GM19463 (cell line): ENCODE measurements at regions not wholly inside any gene's neighbourhood (a gene's known extent, or its start where the extent isn't known, plus 50 kb on each side); places are given as distances from the start of the nearest gene placed in this dataset.

ENCODE experiments used
- ATAC-seq: cut with Tn5 transposase; IDR thresholded peaks from one replicate; pipeline ENCODE4 v1.9.1; 2021; ENCODE audit warnings: mild to moderate bottlenecking, moderate library complexity; ENCODE audit not compliant: unreplicated experiment

DNA sequence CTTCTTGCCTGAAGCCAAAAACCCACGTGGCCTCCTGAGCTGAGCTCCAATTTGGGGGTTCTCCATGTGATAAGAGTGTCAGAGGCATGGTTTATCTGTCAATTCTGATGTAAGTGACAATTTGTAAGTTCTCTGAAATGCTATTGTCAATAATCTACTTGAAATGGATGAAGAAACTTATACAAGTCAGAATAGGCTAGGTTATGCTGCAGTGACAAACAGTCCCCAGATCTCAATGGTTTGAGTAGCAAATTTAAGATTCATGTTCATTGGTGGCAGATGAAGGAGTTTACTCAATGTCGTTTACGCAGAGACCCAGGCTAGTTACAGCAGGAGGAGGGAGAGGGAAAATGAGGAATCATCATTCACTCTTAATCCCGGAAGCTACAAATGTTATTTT lies 352.4 kb downstream of the KIF16B start:
- no peak for ATAC-seq

DNA sequence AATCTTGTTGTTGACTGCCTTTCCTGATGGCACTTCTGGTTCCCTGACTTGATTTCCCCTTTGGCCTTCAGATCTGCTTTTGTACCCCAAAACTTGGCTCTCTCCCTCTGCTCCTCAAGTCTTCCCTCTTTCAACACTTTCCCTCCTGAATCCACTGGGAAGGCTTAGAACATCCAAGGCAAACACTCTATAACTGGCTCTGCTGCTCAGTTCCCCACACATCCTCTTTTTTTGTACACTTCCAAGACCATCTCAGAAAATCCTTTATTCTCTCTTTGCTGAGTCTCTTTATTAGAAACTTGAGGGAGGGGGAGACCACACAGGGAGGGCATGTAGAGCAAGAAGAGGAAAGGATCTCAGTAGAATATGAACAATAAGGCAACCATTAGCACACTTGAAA lies 354.1 kb downstream of the KIF16B start:
- no peak for ATAC-seq

DNA sequence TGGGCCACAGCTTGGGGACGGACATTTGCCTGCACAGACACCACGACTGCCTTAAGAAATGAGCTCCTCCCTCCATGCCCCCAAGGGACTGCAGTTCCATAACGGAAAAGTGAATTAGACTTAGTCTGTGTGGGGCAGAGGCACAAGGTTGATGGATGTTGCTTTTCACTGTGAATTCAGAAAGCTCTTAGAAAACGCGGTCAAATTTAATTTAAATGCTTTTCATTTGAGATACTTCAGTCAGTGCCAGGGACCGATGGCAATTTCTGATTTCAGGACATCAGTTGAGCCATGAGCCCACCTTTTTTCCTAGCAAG lies 356.4 kb downstream of the KIF16B start:
- no peak for ATAC-seq

DNA sequence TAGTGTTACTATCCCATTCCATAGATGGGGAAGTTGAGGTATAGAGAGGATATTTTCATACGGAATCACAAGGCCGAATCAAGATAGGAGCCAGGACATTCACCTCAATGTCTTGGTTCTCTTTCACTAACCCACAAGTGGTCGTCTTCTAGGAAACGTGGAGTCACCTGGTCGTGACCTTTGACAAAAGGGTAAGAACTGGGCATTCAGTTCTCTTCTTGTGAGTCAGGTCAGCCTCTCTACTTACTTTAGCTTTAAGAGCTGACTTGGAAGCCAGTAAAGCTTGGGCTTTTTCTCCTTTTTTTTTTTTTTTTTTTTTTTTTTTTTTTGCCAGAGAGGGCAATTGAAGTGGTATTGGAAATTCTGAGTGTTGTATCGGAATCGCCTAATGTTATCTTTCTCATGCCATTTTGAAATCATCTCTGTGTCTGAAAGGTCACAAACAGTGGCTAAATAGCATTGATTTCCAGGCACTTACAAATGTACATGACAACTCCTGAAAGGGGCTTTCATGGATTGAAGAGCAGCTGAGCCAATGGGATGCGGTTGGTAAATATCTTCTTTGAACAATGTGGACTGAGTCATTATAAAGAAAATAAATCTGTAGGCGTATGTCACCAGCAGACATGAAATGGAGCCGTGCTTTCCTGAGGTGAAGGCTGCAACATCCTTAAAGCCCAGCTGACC lies 356.9 kb downstream of the KIF16B start:
- ATAC-seq = no peak

DNA sequence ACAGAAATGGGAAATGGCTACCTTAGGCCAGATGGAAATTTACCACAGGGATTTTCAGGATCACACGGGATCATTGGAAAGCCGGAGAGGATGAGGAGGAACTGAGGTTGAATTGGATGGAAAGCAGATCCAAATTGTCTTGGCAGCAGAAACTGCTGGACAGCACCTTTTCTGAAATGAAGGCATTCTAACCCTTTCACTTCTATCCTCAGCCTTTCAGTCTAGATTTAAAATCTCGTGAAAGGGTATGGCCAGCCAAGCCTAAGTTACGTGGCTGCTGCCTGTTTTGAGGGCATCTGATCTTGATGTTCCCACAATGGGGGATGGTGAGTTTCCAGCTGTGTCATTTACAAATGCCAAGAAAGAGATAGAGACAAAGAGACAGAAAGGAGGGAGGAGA lies 358.2 kb downstream of the KIF16B start:
- ATAC-seq = no peak

DNA sequence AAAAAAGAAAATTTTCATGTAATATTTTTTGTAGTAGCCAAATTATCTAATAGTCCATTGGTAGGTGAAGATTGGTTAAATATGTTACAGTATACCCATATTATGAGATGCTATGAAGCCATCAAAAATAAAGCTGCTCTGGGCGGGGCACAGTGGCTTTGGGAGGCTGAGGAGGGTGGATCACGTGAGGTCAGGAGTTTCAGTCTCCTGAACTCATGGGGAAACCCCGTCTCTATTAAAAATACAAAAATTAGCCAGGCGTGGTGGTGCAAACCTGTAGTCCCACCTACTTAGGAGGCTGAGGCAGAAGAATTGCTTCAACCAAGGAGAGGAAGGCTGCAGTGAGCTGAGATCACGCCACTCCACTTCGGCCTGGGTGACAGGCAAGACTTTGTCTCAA lies 360.5 kb downstream of the KIF16B start:
- ATAC-seq = no peak

DNA sequence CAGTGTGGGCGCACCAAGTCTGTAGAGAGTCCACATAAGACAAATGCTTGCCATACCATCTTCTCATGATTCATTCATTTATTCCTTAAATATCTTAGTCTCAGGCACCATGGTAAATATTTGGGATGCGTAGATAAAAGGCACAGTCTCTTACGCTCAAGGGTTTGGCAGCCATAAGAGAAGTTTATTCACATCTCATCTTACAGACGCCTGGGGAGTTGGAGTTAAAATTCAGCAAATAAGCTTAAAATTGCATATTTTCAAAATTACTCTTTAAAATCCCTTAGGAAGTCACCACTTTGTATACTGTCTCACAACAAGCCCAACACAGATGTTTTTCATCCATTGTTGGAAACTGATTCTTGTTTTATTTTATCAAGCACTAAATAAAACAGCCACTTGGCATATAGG lies 363.3 kb downstream of the KIF16B start:
- no peak for ATAC-seq

DNA sequence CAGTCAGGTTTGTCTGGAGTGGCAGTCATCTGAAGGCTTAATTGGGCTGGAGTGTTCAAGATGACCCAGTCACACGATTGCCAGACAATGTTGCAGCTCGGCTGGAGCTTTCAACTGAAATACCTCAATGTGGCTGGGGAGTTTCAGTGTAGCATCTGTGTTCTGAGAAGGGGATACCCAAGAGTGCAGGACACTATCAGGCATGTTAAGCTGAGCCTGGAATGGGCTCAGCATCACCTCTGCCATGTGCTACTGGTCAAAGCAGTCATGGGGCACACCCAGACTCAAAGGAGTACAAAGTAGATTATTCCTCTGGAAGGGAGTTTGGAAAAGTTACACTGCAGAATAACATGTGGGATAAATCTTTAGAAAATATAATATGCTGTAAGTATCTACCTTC lies 363.9 kb downstream of the KIF16B start:
- no peak for ATAC-seq

DNA sequence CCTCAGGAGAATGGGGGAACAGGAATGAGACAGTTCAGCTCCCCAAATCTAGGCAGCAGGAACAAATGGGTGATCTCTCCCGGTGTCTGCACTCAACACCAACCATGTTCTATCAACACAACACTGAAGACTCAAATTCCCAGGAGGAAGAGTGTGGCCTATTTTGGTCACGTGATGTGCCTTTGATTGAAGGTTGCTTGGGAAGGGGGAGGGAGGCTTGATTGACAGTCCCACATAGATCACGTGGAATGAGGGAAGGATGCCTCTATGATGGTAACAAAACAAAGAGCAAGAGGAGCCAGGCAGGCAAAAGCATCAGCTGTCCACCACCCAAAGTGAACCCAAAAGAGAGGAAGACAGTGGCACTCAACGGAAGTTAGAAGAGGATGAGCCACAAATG lies 364.8 kb downstream of the KIF16B start:
- no peak for ATAC-seq

DNA sequence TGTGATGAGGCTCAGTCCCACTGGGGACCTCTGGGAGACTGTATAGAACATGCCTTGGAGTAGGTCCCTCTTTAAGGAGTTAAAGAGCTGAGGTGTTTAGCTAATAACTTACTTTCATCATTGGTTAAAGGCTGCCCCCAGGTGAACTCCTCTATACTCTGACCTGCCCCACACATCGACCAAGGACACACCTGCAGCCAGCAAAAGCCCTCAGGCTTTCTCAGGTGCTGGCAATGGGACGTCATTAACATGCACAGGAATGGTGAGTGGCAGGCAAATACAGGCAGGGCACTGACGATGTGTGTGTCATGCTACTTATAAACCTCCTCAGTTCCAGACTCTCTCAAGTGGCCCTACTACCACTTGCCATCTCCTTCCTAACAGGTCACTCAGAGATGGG lies 366.4 kb downstream of the KIF16B start:
- no peak for ATAC-seq

DNA sequence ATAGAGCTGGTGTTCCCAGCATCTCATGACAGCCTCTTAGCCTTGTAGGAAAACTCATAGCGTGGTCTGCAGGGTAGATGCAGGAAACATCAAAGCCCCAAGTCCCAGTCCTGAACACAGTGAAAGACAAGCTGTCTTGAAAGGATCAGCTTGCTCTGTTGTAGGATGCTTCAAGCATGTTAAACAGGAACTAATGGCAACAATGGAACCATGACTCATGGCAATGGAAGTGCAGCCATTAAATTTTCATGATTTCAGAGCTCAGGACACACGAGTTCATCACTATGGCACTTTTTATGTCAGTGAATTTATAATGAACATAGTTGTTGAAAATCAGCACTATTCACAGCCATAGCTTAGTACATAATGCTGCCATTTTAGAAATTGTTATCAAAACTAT lies 367.7 kb downstream of the KIF16B start:
- ATAC-seq = no peak

DNA sequence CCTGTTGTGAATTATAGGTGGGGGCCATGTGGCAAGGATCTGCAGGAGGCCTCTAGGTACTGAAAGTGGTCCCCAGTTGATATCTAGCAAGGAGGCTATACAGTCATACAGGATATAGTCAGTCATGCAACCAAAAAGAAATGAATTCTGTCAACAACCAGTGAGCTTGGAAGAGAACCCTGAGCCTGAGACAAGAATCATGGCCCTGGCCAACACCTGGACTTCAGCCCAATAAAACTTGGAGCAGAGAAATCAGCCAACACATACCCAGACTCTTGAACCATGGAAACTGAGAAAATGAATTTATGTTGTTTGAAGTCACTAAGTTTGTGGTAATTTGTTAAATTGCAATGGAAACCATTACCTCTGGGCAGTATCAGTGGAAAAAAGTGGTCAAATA lies 370.2 kb downstream of the KIF16B start:
- ATAC-seq = no peak

DNA sequence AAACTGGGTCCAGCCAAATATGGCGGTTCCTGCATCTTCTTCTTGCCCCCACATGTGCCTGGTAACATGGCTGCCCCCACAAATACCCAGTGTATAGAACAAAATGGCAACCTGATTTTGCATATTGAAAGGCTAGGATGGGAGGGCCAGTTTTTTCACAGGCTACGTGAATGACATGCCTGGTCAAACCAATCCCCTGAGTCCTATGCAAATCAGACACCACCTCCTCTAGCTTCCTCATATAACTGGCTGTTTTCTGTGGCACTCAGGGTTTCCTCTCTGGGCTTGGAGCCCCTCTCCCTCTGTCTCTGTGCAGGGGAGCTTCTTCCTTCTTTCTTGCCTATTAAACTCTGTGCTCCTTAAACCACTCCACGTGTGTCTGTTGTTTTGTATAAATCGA lies 372.1 kb downstream of the KIF16B start:
- no peak for ATAC-seq

DNA sequence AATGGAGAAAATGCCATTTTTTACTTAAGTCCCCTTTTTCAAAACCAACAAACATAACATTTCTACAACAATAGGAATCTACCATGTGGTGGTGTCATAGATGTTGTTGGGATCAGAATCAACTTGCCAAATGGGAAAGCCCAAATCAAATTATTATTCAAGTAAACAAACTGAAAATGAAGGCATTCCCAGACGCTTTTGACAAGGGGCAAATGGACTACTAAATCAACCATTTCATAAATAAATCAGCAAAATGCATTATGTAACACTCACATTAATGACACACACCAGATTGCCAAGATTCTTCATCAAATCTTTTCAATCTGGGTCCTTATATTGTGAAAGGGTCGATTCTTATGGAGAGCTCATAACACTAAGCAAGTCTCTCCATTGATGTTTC lies 375.6 kb downstream of the KIF16B start:
- no peak for ATAC-seq

DNA sequence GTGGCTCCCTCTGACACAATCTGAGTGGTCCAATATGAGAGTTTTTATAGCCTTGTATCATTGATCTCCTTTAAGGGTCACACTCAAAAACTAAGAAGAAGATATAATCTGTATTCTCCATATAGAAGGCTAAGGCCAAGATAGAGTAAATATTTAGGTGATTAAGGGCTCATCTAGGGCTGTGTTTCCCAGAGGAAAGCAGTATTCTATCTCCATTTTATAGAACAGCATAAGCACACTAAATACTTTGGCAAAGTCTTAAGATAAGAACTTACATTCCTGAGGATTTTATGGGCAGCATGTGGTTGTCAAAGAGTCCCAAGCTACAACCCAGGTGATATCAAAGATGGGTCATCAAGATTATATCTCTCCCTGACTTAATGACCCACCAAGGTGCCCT lies 377.6 kb downstream of the KIF16B start:
- ATAC-seq = no peak

DNA sequence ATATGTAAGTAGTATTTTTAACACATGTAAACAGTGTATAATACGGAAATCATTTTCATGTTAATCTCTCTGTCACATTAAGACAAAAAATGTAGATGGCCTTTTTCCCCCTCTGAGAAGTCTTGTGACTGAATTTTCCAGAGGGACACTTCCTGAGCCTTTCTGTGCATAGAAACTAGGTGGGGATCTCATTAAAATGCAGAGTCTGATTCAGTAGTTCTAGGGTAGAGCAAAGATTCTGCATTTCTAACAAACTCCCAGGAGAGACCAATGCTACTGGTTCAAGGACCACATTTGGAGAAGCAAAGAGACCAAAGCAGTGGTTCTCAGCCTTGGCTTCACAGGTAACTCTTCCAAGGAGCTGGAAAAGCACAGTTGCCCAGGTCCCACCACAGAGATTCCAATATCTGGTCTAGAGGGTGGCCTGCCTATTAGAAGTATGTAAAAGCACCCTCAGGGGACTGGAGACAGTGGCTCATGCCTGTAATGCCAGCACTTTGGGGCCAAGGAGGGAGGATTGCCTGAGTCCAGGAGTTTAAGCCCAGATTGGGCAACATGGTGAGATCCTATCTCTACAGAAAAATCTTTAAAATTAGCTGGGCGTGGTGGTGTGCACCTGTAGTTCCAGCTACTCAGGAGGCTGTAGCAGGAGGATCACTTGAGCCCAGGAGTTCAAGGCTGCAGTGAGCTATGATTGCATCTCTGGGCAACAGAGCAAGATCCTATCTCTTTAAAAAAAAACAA lies 378.5 kb downstream of the KIF16B start:
- ATAC-seq = no peak

DNA sequence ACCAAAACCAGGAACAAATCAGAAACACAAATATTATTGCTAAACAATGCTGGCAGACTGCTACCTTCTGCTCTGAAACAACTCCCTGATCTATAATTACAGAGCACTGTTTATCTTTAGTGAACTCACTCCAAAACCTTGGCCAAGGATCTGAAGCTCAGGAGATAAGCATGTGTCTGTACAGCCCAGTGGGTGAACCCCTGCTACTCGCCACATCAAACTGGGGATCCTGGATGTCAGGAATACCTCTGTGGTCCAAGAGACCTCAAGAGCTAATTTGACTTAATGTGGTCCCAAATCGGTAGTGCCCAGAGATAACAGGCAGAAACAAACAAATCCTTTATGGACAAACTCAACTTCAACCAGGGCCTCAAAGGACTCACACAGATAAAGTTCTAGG lies 381.8 kb downstream of the KIF16B start:
- ATAC-seq = no peak

DNA sequence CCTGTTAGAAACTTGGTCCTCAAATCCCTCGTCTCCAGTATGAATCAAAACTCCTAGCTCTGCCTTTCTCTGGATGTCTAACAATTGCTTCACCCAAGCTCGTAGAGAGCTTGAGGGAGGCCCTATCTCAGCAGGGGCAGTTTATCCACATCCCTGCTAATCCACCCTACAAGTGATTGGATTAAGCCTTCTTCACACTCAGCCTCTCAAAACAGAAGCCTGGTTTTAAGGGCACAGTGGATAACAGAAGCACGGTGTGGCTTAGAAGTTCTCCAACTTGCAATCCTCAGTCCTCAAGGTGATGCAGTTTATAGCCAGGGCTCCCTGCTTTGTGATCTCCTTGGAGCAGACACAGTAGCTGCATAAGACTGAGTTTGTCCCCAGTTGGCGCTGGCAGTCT lies 383.9 kb downstream of the KIF16B start:
- no peak for ATAC-seq

DNA sequence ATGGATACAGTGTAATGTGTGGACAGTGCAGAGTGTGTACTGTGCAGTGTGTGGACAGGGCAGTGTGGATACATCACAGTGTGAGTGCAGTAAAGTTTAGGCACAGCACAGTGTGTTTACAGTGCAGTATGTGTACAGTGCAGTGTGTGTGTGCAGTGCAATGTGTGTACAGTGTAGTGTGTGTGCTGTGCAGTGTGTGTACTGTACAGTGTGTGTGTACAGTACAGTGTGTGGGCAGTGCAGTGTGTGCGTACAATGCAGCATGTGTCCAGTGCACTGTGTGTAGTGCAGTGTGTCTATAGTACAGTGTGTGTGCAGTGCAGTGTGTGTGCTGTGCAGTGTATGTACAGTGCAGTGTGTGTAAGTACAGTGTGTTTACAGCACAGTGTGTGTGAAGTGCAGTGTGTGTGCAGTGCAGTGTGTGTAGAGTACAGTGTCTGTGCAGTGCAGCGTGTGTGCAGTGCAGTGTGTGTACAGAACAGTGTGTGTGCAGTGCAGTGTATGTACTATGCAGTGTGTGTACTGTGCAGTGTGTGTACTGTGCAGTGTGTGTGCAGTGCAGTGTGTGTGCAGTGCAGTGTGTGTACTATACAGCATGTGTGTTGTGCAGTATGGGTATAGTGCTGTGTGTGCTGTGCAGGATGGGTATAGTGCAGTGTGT lies 385.2 kb downstream of the KIF16B start:
- ATAC-seq = no peak

DNA sequence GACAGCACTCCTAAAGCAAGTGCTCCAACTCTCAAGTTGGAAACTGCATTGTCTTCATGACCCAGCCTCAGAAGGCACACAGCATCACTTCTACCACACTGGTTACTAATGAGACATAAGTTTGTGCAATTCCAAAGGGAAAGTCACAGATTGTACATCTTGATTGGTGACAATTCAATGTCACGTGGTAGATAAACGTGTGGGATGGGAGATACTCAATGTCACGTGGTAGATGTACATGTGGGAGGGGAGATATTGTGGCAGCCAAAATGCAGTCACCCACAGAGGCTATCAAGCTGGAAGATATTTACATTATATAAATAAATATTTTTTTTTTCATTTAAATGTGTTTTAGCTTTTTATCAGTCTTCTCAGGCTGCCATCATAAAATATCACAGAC lies 393.3 kb downstream of the KIF16B start:
- no peak for ATAC-seq

DNA sequence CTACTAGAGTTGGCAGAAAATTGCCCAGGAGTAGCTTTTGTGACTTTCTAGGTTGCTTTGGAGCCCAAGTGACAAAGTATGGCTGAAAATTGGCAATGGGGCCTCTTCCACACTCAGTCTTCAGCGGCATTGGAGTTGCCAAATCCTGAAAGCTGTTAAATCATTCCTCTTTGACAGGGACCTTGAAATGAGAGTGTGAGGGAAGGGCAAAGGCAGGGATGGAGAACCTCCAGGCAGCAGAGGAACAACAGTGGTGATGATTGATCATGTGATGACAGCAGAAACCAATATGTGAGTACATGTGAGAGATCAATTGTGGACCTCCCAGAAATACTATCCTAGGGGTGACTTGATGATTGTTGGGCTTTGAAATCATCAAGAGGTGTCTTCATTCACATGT lies 393.9 kb downstream of the KIF16B start:
- ATAC-seq = no peak

DNA sequence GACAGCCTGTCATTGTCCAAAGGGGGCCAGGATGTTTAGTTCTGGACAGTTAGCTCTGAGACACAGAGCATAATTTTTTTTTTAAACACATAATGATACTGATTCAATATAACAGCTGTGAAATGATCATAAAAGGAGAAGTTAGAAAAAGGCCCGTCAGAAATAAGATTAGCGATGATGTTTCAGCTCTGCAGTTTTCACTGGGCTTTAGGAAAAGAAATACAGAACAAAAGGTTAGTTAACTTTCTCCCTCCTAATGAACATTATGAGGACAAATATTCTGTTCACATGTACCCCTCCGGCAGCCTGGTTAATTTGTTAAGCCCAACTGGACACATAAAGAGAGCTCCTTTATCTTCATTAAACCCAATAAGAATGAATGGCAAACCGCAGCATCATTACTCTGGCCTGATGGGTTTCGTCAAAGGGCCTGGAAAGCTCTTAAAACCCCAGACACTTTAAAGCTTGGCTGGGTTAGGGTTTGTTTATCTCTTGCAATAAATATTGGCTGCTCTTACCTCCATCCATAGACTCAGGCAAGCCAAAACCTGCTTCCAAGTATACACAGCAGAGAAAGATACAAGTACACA lies 394.6 kb downstream of the KIF16B start:
- no peak for ATAC-seq
